ENCODE measurements at regions not wholly inside any gene's neighbourhood (a gene's known extent, or its start where the extent isn't known, plus 50 kb on each side); places are given as distances from the start of the nearest gene placed in this dataset.
A peak's percentile ranks its signal among the peaks of the same experiment; 100 is the strongest.
"Not testable (repeated sequence)": the region's sequence is repeated elsewhere in the genome, so short reads cannot be mapped to it uniquely, and the experiment has no call there.

DNA sequence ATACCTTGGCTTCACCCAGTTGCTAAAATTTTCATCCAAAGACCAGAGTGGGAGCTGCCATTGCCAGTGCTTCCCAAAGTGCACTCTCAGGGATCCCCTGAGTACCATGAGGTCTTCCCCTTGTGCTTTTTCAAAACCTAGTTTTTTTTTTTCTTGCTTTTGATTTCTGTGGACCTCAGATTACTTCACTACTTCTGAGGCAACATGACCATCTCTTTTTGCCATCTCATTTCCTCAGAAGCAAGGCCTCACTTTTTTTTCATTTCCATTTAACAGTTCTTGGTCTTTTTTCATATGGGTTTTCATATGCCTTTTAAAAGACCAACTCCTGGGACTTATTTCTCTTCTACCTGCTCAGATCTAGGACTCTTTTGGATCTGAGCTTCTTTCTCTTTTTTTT lies 64.1 kb upstream of the MMS22L start:
- DNase-seq (ENCODE audit: low read depth in 2 of 2) = no peak

DNA sequence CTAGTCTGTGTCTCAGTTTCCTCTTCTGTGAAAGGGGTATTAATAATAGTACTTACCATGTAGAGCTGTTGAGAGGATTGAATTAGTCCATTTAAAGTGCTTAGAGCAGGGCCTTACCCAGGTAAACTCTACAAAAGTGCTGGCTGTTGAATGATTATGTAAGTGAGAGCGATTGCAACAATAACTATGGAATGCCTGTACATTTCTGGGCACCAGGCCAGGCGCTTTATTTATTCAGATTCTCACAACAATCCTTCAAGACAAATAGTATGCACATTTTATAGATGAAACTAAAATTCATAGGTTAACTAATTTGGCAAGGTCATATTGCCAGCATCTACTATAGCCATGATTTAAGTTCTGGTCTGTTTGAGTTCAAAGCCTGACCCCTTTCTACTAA lies 78.3 kb upstream of the MMS22L start:
- DNase-seq (ENCODE audit: low read depth in 2 of 2) = no peak

DNA sequence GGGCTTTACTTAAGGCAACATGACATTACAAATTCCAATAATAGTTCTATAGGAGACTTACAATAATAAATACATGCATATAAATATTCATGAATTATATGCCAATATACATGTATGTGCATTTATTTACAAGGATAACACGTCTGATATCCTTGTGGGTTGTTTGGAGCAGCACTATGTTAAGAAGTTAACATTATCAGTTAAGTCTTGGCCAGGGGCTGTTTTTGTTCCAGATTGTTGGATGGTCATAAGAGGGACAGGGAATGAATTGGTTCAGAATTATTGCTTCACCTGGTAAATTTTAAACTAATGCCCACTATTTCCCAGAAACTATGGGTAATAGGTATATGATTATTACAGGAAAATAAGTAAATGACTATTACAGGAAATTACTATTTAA lies 81.3 kb upstream of the MMS22L start:
- no peak for DNase-seq (ENCODE audit: low read depth in 2 of 2)

DNA sequence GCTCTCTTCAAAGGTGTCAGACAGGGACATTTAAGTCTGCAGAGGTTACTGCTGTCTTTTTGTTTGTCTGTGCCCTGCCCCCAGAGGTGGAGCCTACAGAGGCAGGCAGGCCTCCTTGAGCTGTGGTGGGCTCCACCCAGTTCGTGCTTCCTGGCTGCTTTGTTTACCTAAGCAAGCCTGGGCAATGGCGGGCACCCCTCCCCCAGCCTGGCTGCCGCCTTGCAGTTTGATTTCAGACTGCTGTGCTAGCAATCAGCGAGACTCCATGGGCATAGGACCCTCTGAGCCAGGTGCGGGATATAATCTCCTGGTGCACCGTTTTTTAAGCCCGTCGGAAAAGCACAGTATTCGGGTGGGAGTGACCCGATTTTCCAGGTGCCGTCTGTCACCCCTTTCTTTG lies 99.1 kb upstream of the MMS22L start:
- DNase-seq (ENCODE audit: low read depth in 2 of 2) = not testable (repeated sequence)

DNA sequence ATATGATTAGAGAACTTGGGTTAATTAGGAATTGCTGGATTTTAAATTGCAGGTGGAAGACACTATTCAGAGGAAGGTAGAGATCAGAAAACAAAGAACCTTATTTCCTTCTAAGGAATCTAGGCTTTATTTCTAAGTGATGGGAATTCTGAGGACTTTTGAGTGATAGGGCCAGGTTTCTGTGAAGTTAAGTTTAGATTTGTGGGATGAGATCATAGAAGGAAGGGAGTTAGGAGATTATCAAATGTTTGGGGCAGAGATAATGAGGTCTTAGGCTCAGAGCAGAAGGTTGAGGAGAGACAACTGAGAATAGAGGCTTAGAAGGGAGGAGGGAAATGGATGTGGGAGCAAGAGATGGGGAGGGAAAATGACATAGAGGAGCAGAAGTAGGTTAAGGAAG lies 109.7 kb upstream of the MMS22L start:
- no peak for DNase-seq (ENCODE audit: low read depth in 2 of 2)

DNA sequence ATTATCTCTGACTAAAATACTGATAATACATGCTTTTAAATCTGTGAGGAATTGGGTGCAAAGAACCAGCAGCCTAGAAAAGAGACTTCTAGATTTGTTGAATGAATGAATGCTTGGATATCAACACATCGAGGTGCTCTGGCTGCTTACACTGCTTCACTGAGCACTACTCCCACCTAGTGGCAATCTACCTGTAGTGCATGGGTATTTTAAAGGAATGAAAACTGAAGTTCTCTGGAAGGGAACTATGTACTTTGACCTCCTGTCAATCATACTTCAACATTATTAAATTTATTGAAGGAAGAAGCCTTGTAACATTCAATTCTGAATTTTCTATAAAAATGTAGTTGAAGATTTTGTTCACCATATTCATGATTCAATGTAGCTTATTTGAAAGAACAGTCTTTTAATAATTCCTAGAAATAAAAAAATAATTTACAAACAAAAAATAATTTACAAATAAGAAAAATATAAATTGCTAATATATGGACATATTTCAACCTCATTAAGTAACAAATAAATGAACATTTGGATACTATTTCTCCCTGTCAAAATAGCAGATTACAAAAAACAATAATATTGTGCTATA lies 111.2 kb upstream of the MMS22L start:
- DNase-seq (ENCODE audit: low read depth in 2 of 2) = peak; percentile 9 to 13

- DNase-seq (ENCODE audit: low read depth in 2 of 2) = no peak
Observed at GRCh38 chr6:97396880-97397279, 113.9 kb upstream of the MMS22L start.

DNA sequence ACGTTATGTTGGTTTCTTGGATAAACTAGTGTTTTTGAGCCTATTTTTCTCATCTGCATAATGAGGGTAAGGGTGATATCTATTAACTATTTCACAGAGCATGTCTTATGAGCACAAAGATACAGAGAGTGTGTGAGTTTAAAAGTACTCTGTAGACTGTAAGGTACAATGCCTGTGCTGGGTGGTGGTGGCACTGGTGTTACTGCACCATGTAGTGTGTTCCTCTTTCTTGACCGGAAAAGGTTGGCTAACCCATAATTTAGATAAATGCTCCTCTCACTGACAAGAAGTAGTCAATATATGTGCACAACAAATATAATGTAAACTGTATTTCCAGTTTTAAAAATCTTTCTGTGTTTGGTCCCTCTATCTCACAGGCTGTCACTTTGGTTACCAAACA lies 116.2 kb upstream of the MMS22L start:
- no peak for DNase-seq (ENCODE audit: low read depth in 2 of 2)

DNA sequence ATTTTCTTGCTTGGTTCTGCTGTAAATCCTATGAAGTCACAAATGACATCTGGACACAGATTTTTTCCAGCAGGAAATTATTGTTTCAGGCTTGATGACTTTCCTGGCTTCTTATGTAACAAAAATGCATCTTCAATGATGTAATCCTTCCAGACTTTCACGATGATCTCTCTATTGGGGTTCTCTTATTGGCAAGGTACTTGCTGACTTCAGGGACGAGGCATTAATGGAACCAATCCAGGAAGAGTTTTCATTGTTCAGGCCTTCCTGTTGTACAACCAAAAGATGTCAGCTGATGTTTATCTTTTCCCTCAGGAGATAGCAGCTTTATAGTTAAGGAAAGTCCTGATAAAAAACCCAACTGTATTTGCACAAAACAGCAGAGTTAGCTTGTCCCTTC lies 118.5 kb upstream of the MMS22L start:
- DNase-seq (ENCODE audit: low read depth in 2 of 2) = no peak

- DNase-seq (ENCODE audit: low read depth in 2 of 2) = no peak
Observed at GRCh38 chr6:97405818-97406409, 122.9 kb upstream of the MMS22L start.

DNA sequence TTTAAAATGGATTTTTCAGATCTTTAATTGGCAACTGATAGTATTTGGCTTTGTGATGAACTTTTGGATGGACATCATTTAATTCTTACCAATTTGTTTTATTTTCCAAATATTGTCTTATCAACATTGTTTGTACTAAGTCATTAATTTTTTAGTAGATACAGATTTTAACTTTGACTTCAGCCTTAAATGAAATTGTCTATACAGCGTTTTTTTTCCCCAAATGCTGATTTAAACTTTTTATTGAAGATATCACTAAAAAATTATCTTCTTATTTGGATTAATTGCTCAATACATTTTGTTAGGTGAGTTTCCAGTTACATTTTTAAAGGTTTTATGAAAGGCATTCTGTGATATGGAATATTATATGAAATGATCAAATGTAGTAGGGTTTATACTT lies 123.6 kb upstream of the MMS22L start:
- no peak for DNase-seq (ENCODE audit: low read depth in 2 of 2)

DNA sequence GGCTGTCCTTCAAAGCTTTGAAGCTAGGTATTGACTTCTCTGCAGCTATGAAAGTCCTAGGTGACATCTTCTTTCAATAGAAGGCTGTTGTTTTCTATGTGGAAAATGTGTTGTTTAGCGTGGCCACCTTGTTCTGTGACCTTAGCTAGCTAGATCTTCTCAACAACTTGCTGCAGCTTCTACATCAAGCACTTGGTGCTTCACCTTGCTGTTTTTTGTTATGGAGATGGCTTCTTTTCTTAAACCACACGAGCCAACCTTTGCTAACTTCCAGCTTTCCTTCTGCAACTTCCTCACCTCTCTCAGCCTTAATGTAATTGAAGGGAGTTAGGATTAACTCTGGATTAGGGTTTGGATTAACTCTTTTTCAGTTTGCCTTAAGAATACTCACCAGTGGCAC lies 128.6 kb upstream of the MMS22L start:
- DNase-seq (ENCODE audit: low read depth in 2 of 2) = no peak

- no peak for DNase-seq (ENCODE audit: low read depth in 2 of 2)
Observed at GRCh38 chr6:97412511-97412910, 129.5 kb upstream of the MMS22L start.

- DNase-seq (ENCODE audit: low read depth in 2 of 2) = no peak
Observed at GRCh38 chr6:97422171-97422570, 139.2 kb upstream of the MMS22L start.

- no peak for DNase-seq (ENCODE audit: low read depth in 2 of 2)
Observed at GRCh38 chr6:97423190-97423589, 140.2 kb upstream of the MMS22L start.

DNA sequence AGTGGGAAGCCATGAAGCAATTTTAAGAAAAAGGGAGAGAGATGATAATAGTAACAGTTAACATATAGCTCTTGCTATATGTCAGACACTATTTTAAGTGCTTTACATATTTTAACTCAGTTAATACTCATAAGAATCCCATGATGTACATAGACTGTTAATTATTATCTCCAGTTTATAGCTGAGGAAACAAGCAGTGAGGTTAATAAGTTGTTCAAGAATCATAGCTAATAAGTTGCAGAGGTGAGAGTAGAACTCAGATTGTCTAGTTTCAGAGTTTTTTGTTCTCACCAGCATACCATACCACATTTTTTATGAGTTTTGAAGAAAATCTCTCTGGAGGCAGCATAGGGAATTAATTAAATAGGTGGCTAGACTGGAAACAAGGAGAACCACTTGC lies 144.6 kb upstream of the MMS22L start:
- DNase-seq (ENCODE audit: low read depth in 2 of 2) = no peak

GRCh38 chr6:97437087-97437486 lies 154.1 kb upstream of the MMS22L start:
- no peak for DNase-seq (ENCODE audit: low read depth in 2 of 2)

GRCh38 chr6:97438011-97438671 lies 155.1 kb upstream of the MMS22L start:
- DNase-seq (ENCODE audit: low read depth in 2 of 2) = no peak

GRCh38 chr6:97440590-97441176 lies 157.7 kb upstream of the MMS22L start:
- DNase-seq (ENCODE audit: low read depth in 2 of 2) = no peak

GRCh38 chr6:97443408-97444080 lies 160.5 kb upstream of the MMS22L start:
- DNase-seq (ENCODE audit: low read depth in 2 of 2) = no peak

- DNase-seq (ENCODE audit: low read depth in 2 of 2) = no peak
Observed at GRCh38 chr6:97445407-97445806, 162.4 kb upstream of the MMS22L start.

DNA sequence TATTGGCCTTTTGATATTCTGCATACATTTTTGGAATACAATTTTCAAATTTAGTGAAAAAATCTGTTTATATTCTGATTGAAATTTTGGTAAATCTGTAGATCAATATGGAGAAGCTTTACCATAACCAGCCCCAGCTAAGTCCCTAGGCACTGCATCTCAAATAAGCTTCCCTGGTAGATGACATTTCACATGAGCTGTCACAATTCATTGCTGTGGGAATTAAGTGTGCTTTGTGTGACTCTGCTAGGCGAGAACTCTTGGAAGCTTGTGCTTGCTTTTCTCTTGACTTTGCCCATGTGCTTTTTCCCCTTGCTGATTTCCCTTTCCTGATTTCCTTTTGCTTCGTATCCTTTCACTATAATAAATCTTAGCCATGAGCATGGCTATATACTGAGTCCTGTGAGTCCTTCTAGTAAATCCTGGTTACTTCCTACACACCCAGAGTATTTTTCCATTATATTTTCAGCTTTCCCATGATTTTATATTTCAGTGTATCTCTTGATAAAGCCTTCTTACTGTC lies 166.5 kb upstream of the MMS22L start:
- DNase-seq (ENCODE audit: low read depth in 2 of 2) = no peak

Data from stimulated activated CD4-positive, alpha-beta T cell treated with anti-CD3 and anti-CD28 coated beads, Interleukin-15, amount 100 ng/mL, for 48 hours (primary cell).